ENCODE measurements at regions not wholly inside any gene's neighbourhood (a gene's known extent, or its start where the extent isn't known, plus 50 kb on each side); places are given as distances from the start of the nearest gene placed in this dataset.

- Mint-ChIP-seq H3K4me1 (no peaks in the 10 kb centered on the region), H3K9me3 (peaks cover 56% of the 10 kb centered on the region)
Measured at GRCh38 chr5:125162714-125163113, 416.3 kb upstream of the ZNF608 start.

DNA sequence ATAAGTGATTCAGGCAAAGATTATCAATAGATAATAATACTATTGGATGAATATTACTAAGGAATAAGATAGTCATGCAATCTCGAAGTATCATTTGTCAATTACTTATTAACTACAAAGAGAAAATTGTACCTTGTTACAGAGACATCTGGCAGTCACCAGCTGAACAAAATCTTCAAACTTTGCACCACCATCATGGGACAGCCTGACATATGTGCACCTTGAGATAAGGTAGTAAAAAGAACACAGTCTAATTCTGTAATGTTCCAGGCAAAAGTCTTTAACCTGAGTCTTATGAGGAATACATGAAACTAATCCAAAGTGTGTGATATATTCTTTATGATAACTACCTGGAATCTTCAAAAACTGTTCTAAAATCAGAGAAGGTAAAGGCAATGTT is 423.0 kb upstream of the ZNF608 start:
- H3K4me1 Mint-ChIP-seq: peaks cover 19% of the 10 kb centered on the region
- peaks cover 34% of the 10 kb centered on the region for H3K9me3 Mint-ChIP-seq
- no peak for DNase-seq (ENCODE audit: low spot score in 2 of 2, unreplicated experiment in 2 of 2)
- H3K4me3 Mint-ChIP-seq: no peak overlapping the region
- H3K36me3 Mint-ChIP-seq: peaks cover 24% of the 10 kb centered on the region
- no peak for TF ChIP-seq CTCF (IDR thresholded peaks at IDR 0.05; ENCODE audit: unreplicated experiment)
- peaks cover 2% of the 10 kb centered on the region for H3K27me3 Mint-ChIP-seq (ENCODE audit: low read depth)
- no peak overlapping the region for H3K27ac Mint-ChIP-seq

More at GRCh38 chr5:125162714-125163113, 416.3 kb upstream of the ZNF608 start:
- Mint-ChIP-seq H3K27me3 (ENCODE audit: low read depth) (no peaks in the 10 kb centered on the region), H3K27ac (no peak overlapping the region), H3K4me3 (no peak overlapping the region), H3K36me3 (peaks cover 35% of the 10 kb centered on the region)
- no peak for DNase-seq (ENCODE audit: low spot score in 2 of 2, unreplicated experiment in 2 of 2)
- no peak for TF ChIP-seq CTCF (IDR thresholded peaks at IDR 0.05; ENCODE audit: unreplicated experiment)

GRCh38 chr5:125171641-125172040 is 425.2 kb upstream of the ZNF608 start:
- H3K4me3 Mint-ChIP-seq: no peak overlapping the region
- no peak for TF ChIP-seq CTCF (IDR thresholded peaks at IDR 0.05; ENCODE audit: unreplicated experiment)
- no peak for DNase-seq (ENCODE audit: low spot score in 2 of 2, unreplicated experiment in 2 of 2)
- H3K9me3 Mint-ChIP-seq: peaks cover 15% of the 10 kb centered on the region
- peaks cover 2% of the 10 kb centered on the region for H3K27me3 Mint-ChIP-seq (ENCODE audit: low read depth)
- peaks cover 36% of the 10 kb centered on the region for H3K4me1 Mint-ChIP-seq
- no peak overlapping the region for H3K27ac Mint-ChIP-seq
- peaks cover 10% of the 10 kb centered on the region for H3K36me3 Mint-ChIP-seq

DNA sequence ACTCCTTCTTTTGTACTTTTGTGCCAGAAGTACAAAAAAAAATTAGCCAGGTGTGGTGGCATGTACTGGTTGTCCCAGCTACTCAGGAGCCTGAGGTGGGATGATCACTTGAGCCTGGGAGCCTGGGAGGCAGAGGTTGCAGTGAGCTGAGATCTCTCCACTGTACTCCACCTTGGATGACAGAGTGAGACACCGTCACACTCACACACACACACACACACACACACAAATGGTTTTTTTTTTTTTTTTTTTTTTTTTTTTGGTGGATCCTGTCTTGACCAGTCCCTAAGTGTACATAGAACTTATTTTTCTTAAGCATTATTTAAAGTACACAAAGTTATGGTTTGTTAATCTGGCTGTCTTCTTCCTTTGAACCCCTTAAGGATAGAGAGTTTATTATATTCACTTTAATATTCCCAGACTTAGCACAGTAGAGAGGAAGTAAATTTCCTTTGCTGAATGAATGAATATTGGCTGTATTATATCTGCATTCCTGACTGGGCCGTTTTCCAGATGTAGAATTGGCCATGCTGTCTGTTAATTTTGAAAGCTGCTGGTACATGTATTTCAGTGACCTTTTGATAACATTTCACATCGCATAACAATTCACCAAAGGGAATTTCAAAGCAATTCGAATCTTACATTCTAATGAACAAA is 429.0 kb upstream of the ZNF608 start:
- Mint-ChIP-seq H3K9me3 (peaks cover 7% of the 10 kb centered on the region), H3K27me3 (ENCODE audit: low read depth) (peaks cover 2% of the 10 kb centered on the region), H3K36me3 (no peaks in the 10 kb centered on the region), H3K4me3 (no peak overlapping the region), H3K4me1 (peaks cover 32% of the 10 kb centered on the region), H3K27ac (no peak overlapping the region)
- TF ChIP-seq CTCF (IDR thresholded peaks at IDR 0.05; ENCODE audit: unreplicated experiment): no peak
- DNase-seq (ENCODE audit: low spot score in 2 of 2, unreplicated experiment in 2 of 2): no peak

DNA sequence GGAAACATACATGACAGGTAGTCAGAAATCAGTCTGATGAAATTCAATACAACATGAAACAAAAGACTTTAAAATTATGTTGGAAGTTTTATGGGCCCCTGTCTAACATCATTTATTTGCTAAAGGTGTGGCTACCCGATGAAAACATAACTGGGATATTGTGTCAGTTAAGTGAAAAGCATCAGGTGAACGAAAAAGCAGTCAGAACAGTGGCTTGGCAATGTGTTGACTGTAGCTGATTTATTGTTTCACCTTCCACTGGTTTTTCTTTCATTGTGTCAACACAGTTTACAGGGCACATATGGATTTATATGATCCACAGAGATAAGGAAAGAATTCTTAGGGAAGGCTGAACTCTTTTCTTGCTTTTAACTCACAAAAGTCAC is 429.6 kb upstream of the ZNF608 start:
- H3K9me3 Mint-ChIP-seq: peaks cover 7% of the 10 kb centered on the region
- H3K36me3 Mint-ChIP-seq: no peaks in the 10 kb centered on the region
- H3K27ac Mint-ChIP-seq: no peak overlapping the region
- TF ChIP-seq CTCF (IDR thresholded peaks at IDR 0.05; ENCODE audit: unreplicated experiment): no peak
- peaks cover 30% of the 10 kb centered on the region for H3K4me1 Mint-ChIP-seq
- H3K4me3 Mint-ChIP-seq: no peak overlapping the region
- no peak for DNase-seq (ENCODE audit: low spot score in 2 of 2, unreplicated experiment in 2 of 2)
- H3K27me3 Mint-ChIP-seq (ENCODE audit: low read depth): peaks cover 2% of the 10 kb centered on the region

DNA sequence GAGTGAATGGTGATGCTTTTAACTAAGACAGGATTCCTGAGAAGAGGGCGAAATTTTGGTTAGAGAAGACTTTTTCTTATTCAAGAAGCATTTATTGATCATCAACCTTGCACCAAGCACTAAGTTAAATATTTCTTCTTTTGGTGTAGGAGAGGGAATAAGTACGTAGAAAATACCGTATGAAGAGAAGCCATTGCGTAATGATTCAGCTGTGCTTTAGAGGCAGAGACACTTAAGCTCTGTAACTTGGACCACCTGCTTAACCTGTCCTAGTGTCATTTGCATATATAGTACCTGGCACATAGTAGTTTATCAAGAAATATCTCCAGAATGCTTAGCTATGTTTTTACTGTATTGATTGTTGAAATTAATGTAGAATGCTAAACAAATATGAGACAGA is 430.9 kb upstream of the ZNF608 start:
- peaks cover 7% of the 10 kb centered on the region for H3K9me3 Mint-ChIP-seq
- no peak for DNase-seq (ENCODE audit: low spot score in 2 of 2, unreplicated experiment in 2 of 2)
- H3K36me3 Mint-ChIP-seq: no peaks in the 10 kb centered on the region
- H3K27me3 Mint-ChIP-seq (ENCODE audit: low read depth): no peaks in the 10 kb centered on the region
- H3K4me3 Mint-ChIP-seq: no peak overlapping the region
- peaks cover 26% of the 10 kb centered on the region for H3K4me1 Mint-ChIP-seq
- no peak for TF ChIP-seq CTCF (IDR thresholded peaks at IDR 0.05; ENCODE audit: unreplicated experiment)
- H3K27ac Mint-ChIP-seq: no peak overlapping the region
